Upper lobe of left lung (tissue), 4 donors: ENCODE measurements at regions not wholly inside any gene's neighbourhood (a gene's known extent, or its start where the extent isn't known, plus 50 kb on each side); places are given as distances from the start of the nearest gene placed in this dataset.

ENCODE experiments used
- EP300 ChIP-seq, 4 donors: sonication (generic); formaldehyde crosslinking; IDR thresholded peaks; one replicate each; pipeline ENCODE4 v1.5.1; 2017; ENCODE audit warnings: antibody characterized with exemption in 4 of 4, control low read depth in 2 of 4
- POLR2A ChIP-seq, 4 donors: fragments of 450-650 bp; IDR thresholded peaks; one replicate each; pipeline ENCODE4 v1.5.1; 2016 to 2017; ENCODE audit warnings: antibody characterized with exemption in 4 of 4, mild to moderate bottlenecking in 2 of 4
- POLR2AphosphoS5 ChIP-seq, 2 donors: sonication (generic); formaldehyde crosslinking; IDR thresholded peaks; one replicate each; pipeline ENCODE4 v1.5.1; 2017; ENCODE audit warnings: antibody characterized with exemption in 2 of 2
- TF ChIP-seq, protein P1 (sequence below), 6 experiments: fragments of 450-650 bp in 4 of 6; fragments of 200-600 bp in 2 of 6; sonication (generic) in 2 of 6; IDR thresholded peaks; one replicate each; pipeline ENCODE4 v1.5.1; 2016 to 2019; ENCODE audit warnings: antibody characterized with exemption in 6 of 6

- TF ChIP-seq, protein P1, sequence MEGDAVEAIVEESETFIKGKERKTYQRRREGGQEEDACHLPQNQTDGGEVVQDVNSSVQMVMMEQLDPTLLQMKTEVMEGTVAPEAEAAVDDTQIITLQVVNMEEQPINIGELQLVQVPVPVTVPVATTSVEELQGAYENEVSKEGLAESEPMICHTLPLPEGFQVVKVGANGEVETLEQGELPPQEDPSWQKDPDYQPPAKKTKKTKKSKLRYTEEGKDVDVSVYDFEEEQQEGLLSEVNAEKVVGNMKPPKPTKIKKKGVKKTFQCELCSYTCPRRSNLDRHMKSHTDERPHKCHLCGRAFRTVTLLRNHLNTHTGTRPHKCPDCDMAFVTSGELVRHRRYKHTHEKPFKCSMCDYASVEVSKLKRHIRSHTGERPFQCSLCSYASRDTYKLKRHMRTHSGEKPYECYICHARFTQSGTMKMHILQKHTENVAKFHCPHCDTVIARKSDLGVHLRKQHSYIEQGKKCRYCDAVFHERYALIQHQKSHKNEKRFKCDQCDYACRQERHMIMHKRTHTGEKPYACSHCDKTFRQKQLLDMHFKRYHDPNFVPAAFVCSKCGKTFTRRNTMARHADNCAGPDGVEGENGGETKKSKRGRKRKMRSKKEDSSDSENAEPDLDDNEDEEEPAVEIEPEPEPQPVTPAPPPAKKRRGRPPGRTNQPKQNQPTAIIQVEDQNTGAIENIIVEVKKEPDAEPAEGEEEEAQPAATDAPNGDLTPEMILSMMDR (IDR thresholded peaks at IDR 0.05) = no peak
- TF ChIP-seq POLR2A (IDR thresholded peaks at IDR 0.05) (no peak), EP300 (IDR thresholded peaks at IDR 0.05) (no peak), POLR2AphosphoS5 (IDR thresholded peaks at IDR 0.05) (no peak)
Observed at GRCh38 chrX:131393426-131393825, 104.3 kb upstream of the IGSF1 start.
